Activated naive CD4-positive, alpha-beta T cell treated with anti-CD3 and anti-CD28 coated beads for 36 hours (primary cell): ENCODE measurements at regions not wholly inside any gene's neighbourhood (a gene's known extent, or its start where the extent isn't known, plus 50 kb on each side); places are given as distances from the start of the nearest gene placed in this dataset.

Source experiments
- CTCF ChIA-PET: fragments of 350-600 bp; sonication (Branson Sonifier 250); formaldehyde crosslinking; loops from one replicate; lab custom pipeline; 2021; ENCODE audit warnings: antibody characterized with exemption; lab: Charles Lee
- DNase-seq: peaks from one replicate; pipeline ENCODE4 v3.0.0-alpha.2; 2020
- H3K27ac Mint-ChIP-seq: one replicate; pipeline ENCODE4 v1.8.0; 2021; ENCODE audit warnings: mild to moderate bottlenecking, mixed read lengths
- H3K27me3 Mint-ChIP-seq: one replicate; pipeline ENCODE4 v1.8.0; 2021; ENCODE audit warnings: low read depth, mixed read lengths
- H3K36me3 Mint-ChIP-seq: one replicate; pipeline ENCODE4 v1.8.0; 2021; ENCODE audit warnings: low read depth, mixed read lengths
- H3K4me1 Mint-ChIP-seq: one replicate; pipeline ENCODE4 v1.8.0; 2021; ENCODE audit warnings: low read depth, mixed read lengths
- H3K4me3 Mint-ChIP-seq: one replicate; pipeline ENCODE4 v1.8.0; 2021; ENCODE audit warnings: mild to moderate bottlenecking, moderate library complexity, mixed read lengths
- H3K9me3 Mint-ChIP-seq: one replicate; pipeline ENCODE4 v1.8.0; 2021; ENCODE audit warnings: mixed read lengths
- intact Hi-C: fragments of 100-400 bp; cut with micrococcal nuclease; formaldehyde crosslinking; loops from one replicate; pipeline ENCODE4 v1.15.1; 2023

DNA sequence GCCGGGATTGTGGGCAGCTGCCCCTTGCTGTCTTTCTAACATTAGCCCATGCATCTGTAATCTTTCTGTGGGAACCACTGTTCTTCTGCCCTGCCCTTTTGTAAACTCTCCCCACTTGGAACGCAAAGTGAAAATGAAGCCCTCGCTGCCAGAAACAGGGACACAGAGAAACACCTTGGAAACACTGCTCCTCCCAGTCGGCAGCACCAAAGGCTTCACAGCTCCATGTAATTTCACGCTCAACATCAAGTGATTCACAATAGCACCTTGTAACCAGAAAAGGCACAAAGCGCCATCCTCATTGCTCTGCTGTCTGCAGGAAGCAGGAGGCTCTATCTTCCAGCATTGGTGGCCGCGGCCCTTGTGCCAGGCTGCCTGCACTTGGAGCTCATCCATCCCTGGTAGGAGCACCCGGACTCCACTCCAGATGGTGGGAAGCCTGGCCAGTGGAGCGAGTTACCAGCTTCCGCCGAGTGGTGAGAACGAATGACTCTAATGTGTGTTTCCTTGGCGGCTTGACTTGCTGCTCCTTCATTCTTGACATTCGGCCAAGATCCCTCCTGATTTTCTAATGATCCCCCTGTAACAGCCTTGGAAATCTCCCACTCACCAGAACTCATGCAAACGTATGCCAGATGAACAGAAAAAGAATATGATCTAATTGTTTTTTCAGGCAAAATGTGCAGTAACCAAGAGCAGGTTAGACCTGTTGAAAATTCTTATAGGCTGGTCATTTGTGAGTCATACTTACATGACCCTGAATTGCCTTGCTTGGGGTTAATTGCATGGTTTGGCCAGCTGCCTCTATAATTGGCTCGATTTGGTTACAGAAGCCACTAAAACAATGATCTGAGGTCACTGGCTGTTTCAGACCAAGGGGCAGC lies 169.1 kb upstream of the CDYL start:
- no peak for DNase-seq
- no peaks in the 10 kb centered on the region for H3K36me3 Mint-ChIP-seq
- H3K4me3 Mint-ChIP-seq, result no peak overlapping the region
- H3K4me1 Mint-ChIP-seq, result peaks cover 10% of the 10 kb centered on the region
- no peaks in the 10 kb centered on the region for H3K9me3 Mint-ChIP-seq
- H3K27ac Mint-ChIP-seq, result no peak overlapping the region
- CTCF ChIA-PET, result no interaction called here
- no peaks in the 10 kb centered on the region for H3K27me3 Mint-ChIP-seq
- intact Hi-C loops, result no loop called here

GRCh38 chr6:4606016-4606415 lies 170.2 kb upstream of the CDYL start:
- CTCF ChIA-PET, result no interaction called here
- no peak for DNase-seq
- peaks cover 2% of the 10 kb centered on the region for H3K27me3 Mint-ChIP-seq

DNA sequence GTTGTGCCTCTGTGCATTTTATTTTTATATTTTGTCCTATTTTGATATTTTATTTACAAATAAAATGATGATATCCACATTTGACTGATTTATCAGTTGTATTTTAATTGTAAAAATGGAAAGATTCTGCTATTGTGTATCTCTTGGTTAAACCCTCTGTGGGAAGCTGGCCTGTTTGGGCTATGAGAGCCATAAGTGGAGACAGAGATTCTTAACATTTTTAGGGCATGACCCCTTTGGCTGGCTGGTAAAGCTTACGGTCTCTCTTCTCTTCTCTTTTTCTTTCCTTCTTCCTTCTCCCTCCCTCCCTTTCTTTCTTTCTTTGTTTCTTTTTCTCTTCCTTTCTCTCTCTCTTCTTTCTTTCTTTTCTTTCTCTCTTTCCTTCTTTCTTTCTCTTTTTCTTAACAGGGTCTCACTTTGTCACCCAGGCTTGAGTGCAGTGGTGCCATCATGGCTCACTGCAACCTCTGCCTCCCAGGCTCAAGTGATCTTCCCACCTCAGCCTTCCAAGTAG lies 172.3 kb upstream of the CDYL start:
- intact Hi-C loops, result no loop called here
- CTCF ChIA-PET, result no interaction called here
- H3K4me1 Mint-ChIP-seq, result no peaks in the 10 kb centered on the region
- no peak overlapping the region for H3K27ac Mint-ChIP-seq
- peaks cover 4% of the 10 kb centered on the region for H3K27me3 Mint-ChIP-seq
- no peak overlapping the region for H3K4me3 Mint-ChIP-seq
- DNase-seq, result no peak
- H3K36me3 Mint-ChIP-seq, result no peaks in the 10 kb centered on the region
- H3K9me3 Mint-ChIP-seq, result no peaks in the 10 kb centered on the region

More at GRCh38 chr6:4606016-4606415, 170.2 kb upstream of the CDYL start:
- H3K4me3 Mint-ChIP-seq, result no peak overlapping the region
- H3K36me3 Mint-ChIP-seq, result no peaks in the 10 kb centered on the region
- intact Hi-C loops, result no loop called here
- peaks cover 10% of the 10 kb centered on the region for H3K4me1 Mint-ChIP-seq
- H3K9me3 Mint-ChIP-seq, result no peaks in the 10 kb centered on the region
- no peak overlapping the region for H3K27ac Mint-ChIP-seq

GRCh38 chr6:4603291-4603690 lies 172.9 kb upstream of the CDYL start:
- no peaks in the 10 kb centered on the region for H3K4me1 Mint-ChIP-seq
- H3K4me3 Mint-ChIP-seq, result no peak overlapping the region
- no peak for DNase-seq
- CTCF ChIA-PET, result no interaction called here
- H3K27ac Mint-ChIP-seq, result no peak overlapping the region
- intact Hi-C loops, result no loop called here
- no peaks in the 10 kb centered on the region for H3K36me3 Mint-ChIP-seq
- peaks cover 4% of the 10 kb centered on the region for H3K27me3 Mint-ChIP-seq
- H3K9me3 Mint-ChIP-seq, result no peaks in the 10 kb centered on the region

GRCh38 chr6:4599924-4600323 lies 176.3 kb upstream of the CDYL start:
- Mint-ChIP-seq H3K4me3 (no peak overlapping the region), H3K4me1 (no peaks in the 10 kb centered on the region)
- CTCF ChIA-PET, result no interaction called here

GRCh38 chr6:4598384-4598995 lies 177.7 kb upstream of the CDYL start:
- intact Hi-C loops, result no loop called here

More at GRCh38 chr6:4599924-4600323, 176.3 kb upstream of the CDYL start:
- H3K27me3 Mint-ChIP-seq, result peaks cover 4% of the 10 kb centered on the region
- intact Hi-C loops, result no loop called here
- DNase-seq, result no peak
- no peaks in the 10 kb centered on the region for H3K9me3 Mint-ChIP-seq
- no peak overlapping the region for H3K27ac Mint-ChIP-seq
- H3K36me3 Mint-ChIP-seq, result no peaks in the 10 kb centered on the region

DNA sequence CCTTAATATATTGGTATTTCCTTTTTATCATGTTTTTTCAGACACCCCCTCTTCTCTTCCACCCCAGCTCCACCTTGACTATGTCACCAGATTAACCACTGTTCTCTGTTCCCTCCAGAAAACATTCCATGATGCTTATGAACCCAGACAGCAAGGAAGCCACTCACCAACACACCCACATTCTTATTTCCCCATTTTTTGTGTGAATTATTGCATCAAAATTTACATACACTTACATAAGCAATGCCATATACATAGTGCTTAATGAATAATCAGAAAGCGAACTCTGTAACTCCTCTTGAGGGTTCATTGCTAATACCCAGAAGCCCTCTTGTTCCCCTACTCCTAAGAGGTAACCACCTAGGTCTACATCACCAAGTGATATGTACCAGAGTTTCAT lies 182.3 kb upstream of the CDYL start:
- H3K36me3 Mint-ChIP-seq, result no peaks in the 10 kb centered on the region
- H3K27me3 Mint-ChIP-seq, result peaks cover 4% of the 10 kb centered on the region
- no peaks in the 10 kb centered on the region for H3K4me1 Mint-ChIP-seq
- CTCF ChIA-PET, result no interaction called here
- intact Hi-C loops, result no loop called here
- H3K9me3 Mint-ChIP-seq, result no peaks in the 10 kb centered on the region
- H3K4me3 Mint-ChIP-seq, result no peak overlapping the region
- no peak for DNase-seq
- no peak overlapping the region for H3K27ac Mint-ChIP-seq

More at GRCh38 chr6:4598384-4598995, 177.7 kb upstream of the CDYL start:
- Mint-ChIP-seq H3K4me3 (no peak overlapping the region), H3K9me3 (no peaks in the 10 kb centered on the region), H3K4me1 (no peaks in the 10 kb centered on the region), H3K27ac (no peak overlapping the region), H3K36me3 (no peaks in the 10 kb centered on the region), H3K27me3 (peaks cover 4% of the 10 kb centered on the region)
- no peak for DNase-seq
- CTCF ChIA-PET, result no interaction called here

- Mint-ChIP-seq H3K27me3 (peaks cover 5% of the 10 kb centered on the region), H3K36me3 (no peaks in the 10 kb centered on the region), H3K4me1 (no peaks in the 10 kb centered on the region), H3K9me3 (no peaks in the 10 kb centered on the region), H3K4me3 (no peak overlapping the region), H3K27ac (no peak overlapping the region)
- CTCF ChIA-PET, result no interaction called here
- intact Hi-C loops, result no loop called here
- no peak for DNase-seq
Observed at GRCh38 chr6:4592026-4592425, 184.2 kb upstream of the CDYL start.

- intact Hi-C loops, result no loop called here
- no peak for DNase-seq
- Mint-ChIP-seq H3K4me3 (no peak overlapping the region), H3K4me1 (no peaks in the 10 kb centered on the region), H3K27ac (no peak overlapping the region), H3K36me3 (no peaks in the 10 kb centered on the region), H3K9me3 (no peaks in the 10 kb centered on the region), H3K27me3 (peaks cover 5% of the 10 kb centered on the region)
- CTCF ChIA-PET, result interaction anchor here (0.6 kb wide), 1 partner anchor 87 kb away, joined by 4 read pairs; no protein-coding TSS in a partner anchor
Observed at GRCh38 chr6:4591218-4591617, 185.0 kb upstream of the CDYL start.

GRCh38 chr6:4589295-4589694 lies 186.9 kb upstream of the CDYL start:
- CTCF ChIA-PET, result no interaction called here
- no peaks in the 10 kb centered on the region for H3K9me3 Mint-ChIP-seq
- intact Hi-C loops, result no loop called here
- H3K4me1 Mint-ChIP-seq, result no peaks in the 10 kb centered on the region
- no peak overlapping the region for H3K4me3 Mint-ChIP-seq
- H3K27ac Mint-ChIP-seq, result no peak overlapping the region
- no peaks in the 10 kb centered on the region for H3K36me3 Mint-ChIP-seq
- no peak for DNase-seq
- H3K27me3 Mint-ChIP-seq, result peaks cover 5% of the 10 kb centered on the region

- no peak for DNase-seq
- Mint-ChIP-seq H3K4me3 (no peak overlapping the region), H3K27me3 (peaks cover 5% of the 10 kb centered on the region), H3K27ac (no peak overlapping the region), H3K4me1 (no peaks in the 10 kb centered on the region), H3K9me3 (no peaks in the 10 kb centered on the region), H3K36me3 (no peaks in the 10 kb centered on the region)
- CTCF ChIA-PET, result no interaction called here
- intact Hi-C loops, result no loop called here
Observed at GRCh38 chr6:4588581-4588980, 187.6 kb upstream of the CDYL start.

DNA sequence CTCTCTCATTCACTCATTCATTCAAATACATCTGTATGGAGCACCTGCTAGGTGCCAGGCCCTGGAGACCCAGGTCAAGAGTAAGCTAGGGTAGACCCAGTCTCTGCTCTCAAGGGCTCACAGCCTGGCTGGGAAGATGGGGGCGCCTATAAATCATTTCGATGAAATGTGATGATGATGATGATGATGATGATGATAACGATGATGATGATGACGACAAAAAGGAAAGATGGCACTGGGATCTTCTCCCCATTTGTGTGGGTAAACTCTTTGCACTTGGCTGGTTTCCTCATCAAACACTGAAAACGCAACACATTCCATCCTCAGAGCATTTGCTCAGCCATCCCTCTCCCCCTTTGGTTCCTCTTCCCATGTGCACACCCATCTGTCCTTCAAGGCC lies 188.0 kb upstream of the CDYL start:
- no peak for DNase-seq
- CTCF ChIA-PET, result no interaction called here
- H3K27ac Mint-ChIP-seq, result no peak overlapping the region
- intact Hi-C loops, result no loop called here
- no peaks in the 10 kb centered on the region for H3K9me3 Mint-ChIP-seq
- no peaks in the 10 kb centered on the region for H3K36me3 Mint-ChIP-seq
- no peaks in the 10 kb centered on the region for H3K4me1 Mint-ChIP-seq
- H3K27me3 Mint-ChIP-seq, result peaks cover 5% of the 10 kb centered on the region
- no peak overlapping the region for H3K4me3 Mint-ChIP-seq

DNA sequence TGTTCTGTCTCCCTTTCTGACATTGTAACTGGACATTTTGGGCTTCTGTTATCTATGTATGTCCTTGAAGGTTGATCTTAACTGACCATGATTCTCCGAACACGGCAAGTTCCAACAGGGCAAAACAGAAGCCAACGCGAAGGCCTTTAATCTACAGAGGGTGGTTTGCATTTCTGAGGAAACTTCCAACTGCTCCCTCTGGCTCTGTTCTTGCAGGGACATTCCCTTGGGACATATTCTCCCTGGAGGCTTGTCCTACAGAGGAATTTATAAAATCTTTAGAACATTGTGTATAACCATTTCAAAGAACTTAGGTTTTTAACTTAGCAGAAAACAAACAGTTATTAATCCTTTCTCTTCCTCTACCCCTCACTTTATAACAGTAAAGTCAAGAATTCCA lies 189.0 kb upstream of the CDYL start:
- Mint-ChIP-seq H3K27me3 (peaks cover 5% of the 10 kb centered on the region), H3K4me3 (no peak overlapping the region), H3K27ac (no peak overlapping the region), H3K4me1 (no peaks in the 10 kb centered on the region), H3K9me3 (no peaks in the 10 kb centered on the region), H3K36me3 (no peaks in the 10 kb centered on the region)
- CTCF ChIA-PET, result no interaction called here
- intact Hi-C loops, result no loop called here
- no peak for DNase-seq
